Raji (cell line): ENCODE measurements at regions not wholly inside any gene's neighbourhood (a gene's known extent, or its start where the extent isn't known, plus 50 kb on each side); places are given as distances from the start of the nearest gene placed in this dataset.

ENCODE experiments used
- POLR2A ChIP-seq: IDR thresholded peaks from 2 replicates; pipeline ENCODE4 v1.6.1; 2011; ENCODE audit warnings: low read depth, low read length, control low read depth; ENCODE audit not compliant: insufficient read depth

DNA sequence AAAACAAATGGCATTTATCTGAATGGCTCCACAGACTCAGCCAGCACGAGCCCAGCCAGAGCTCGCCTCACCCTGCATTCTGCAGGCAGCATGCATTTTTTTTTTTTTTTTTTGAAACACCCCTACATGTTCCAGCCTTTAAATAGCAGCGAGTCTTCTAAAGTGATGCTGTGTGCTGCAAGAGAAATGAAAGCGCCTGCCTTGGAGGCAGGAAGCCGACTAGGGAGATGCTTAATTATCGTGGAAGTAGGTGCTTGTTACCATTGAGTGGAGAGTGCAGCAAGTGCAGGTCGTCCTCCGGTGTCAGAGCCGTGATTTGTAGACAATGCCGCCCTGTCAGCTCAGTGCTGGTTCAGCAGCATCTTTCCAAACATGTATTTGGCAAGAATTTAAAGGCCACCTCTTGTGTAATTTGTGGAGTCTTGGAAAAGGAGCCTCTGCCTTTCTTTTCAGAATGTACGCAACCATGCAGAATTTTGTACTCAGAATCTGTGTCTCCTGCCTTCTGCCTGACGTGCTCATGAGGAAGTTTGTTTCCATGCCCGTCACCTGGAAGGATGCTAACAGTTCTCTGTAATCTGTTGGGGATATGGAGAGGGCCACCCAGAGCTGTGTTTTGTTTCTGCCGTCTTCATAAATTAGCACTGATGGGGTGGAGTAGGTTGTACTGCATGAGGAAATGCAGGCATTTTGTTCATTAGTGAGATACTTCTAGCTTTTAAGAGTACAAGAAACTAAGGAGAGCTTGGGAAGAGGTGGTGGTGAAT is 345.9 kb upstream of the RGS6 start:
- no peak for TF ChIP-seq POLR2A

DNA sequence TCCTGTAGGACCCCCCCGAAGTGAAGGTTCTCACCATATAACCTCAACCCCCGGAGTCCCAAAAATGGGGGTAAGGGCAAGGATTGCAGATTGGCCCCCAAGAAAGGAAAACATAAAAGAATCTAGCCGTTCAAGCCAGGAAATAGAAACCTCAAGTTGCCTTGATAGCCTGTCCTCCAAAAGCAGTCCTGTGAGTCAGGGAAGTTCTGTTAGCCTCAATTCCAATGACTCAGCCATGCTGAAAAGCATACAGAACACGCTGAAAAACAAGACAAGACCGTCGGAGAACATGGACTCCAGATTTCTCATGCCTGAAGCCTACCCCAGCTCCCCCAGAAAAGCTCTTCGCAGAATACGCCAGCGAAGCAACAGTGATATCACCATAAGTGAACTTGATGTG is 344.2 kb upstream of the RGS6 start:
- no peak for TF ChIP-seq POLR2A

DNA sequence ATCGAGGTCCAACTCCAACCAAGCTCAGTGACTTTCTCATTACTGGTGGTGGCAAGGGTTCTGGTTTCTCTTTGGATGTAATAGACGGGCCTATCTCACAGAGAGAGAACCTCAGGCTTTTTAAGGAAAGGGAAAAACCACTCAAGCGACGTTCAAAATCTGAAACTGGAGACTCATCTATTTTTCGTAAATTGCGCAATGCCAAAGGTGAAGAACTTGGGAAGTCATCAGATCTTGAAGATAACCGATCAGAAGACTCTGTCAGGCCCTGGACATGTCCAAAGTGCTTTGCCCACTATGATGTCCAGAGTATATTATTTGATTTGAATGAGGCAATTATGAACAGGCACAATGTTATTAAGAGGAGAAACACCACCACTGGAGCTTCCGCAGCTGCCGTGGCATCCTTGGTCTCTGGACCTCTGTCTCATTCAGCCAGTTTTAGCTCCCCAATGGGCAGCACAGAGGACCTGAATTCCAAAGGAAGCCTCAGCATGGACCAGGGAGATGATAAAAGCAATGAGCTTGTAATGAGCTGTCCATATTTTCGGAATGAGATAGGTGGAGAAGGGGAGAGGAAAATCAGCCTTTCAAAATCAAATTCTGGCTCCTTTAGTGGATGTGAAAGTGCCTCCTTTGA is 343.5 kb upstream of the RGS6 start:
- no peak for TF ChIP-seq POLR2A

DNA sequence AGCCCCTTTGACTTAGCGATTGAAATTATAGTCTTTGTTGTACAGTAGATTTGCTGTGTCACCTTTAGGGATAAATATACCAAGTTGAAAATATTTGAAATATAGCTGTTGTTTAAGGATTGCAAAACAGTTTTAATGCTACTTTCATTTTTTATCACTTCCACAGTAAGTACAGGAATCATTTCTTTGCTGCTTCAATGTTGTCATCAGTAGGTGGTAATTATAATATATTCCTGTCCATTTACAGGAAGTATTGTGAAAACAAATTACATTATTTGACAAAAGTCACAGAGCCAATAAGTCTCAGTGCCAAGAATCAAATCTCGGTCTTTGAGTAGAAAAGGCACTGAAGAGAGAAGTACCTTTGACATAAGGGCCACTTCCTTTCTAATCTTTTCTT is 342.6 kb upstream of the RGS6 start:
- no peak for TF ChIP-seq POLR2A

DNA sequence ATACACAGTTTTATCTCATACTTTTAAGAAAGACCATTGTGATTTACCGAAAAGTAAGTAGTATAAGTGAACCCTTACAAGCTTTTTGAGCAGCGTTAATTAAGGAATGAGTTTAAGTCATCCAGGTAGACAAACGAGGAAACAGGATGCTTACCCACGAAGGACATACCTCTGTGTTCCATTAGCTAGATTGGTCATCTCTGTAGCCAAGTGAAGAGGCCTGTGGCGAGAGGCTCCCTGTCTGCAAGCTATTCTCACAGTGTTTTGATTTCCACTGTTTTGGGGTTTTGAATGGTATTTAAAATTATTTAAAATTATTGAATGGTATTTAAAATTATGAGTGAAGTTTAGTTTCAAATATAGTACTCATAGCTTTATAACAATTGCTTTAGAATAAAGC is 342.1 kb upstream of the RGS6 start:
- no peak for TF ChIP-seq POLR2A

DNA sequence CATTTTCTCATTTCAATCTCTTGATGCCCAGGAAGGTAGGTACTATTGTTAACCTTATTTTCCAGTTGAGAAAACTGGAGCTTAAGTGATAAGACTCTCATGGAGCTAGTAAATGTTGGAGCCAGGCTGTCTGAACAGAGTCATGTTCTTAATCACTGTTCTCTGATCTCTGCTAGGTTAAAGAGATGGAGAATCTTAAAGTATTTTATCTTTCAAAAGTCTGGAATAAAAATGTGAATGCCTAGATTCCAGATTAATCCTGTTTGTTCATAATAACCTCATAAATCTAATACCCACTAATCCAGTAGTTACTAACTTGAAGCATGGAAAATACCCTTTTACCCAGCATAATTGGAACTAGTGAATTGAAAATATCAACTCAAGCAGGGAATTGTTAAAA is 341.0 kb upstream of the RGS6 start:
- TF ChIP-seq POLR2A: no peak

DNA sequence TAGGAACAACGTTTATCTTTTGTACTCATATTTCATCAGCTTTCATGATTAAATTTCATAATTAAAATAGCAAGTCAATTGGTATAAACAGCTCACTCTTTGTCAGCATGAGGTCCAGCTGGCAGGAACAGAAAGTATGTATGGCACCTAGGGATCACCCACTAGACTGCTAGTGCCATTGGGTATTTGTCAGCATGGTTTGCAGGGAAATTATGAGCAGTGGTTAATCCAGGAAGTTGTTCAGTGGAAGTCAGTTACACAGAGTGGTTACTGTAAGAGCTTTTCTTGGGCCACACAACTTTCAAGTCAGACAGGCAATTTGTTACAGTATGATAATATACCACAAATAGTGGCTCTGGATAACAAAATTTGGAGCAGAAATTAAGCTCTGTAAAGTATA is 340.3 kb upstream of the RGS6 start:
- no peak for TF ChIP-seq POLR2A

DNA sequence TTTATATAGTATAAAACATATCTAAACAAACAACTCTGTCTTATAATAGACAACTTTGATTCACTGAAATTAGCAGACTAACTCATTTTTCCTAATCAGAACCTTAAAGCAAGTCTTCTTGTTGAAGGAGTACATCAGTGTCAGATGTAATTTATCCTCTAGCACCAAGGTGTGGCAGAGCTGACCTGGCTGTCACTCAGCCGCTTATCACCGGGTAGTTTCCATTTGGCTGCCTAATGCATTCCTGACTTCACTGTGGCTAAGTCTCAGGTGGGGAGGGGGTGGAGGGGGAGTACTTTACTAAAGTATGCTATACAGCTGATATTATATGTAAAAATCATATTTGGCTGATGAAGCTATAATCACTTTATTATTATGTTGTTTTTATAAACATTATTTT is 339.9 kb upstream of the RGS6 start:
- no peak for TF ChIP-seq POLR2A

DNA sequence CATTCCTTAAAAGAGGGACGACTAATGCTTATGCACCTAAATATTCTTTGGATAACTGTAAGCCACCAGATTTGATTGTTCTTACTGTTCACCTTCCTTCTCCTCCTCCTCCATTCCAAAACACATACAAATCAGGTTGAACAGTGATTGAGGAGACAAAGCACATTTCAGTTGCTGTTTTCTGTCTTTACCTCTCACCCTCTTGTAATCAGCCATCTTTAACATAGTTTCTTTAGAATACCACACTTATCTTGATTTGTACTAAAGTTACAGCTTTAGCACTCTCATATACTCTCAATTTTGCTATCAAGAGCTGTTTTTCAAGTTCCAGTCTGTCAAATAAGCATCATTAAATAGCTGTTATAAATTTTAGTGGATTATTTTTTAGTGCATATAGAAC is 338.3 kb upstream of the RGS6 start:
- TF ChIP-seq POLR2A: no peak

DNA sequence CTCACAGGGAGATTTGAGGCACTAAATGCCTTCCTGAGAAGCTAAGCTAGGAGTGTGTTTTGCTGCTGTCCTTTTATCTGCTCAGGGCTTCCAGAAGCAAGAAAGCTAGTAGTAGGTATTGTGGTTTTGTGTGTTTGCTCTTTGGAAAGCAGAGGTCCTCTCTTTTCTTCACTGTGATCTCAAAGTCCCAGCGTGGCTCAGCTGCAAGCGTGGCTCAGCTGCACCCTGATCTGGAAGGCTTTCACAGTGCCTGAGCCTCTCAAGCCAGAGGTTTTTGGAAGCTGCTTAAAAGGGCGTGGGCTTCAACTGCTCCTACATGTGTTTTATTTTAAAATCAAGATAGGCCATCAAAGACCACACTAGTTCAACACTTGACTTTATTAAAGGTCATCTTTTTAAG is 337.4 kb upstream of the RGS6 start:
- TF ChIP-seq POLR2A: no peak

DNA sequence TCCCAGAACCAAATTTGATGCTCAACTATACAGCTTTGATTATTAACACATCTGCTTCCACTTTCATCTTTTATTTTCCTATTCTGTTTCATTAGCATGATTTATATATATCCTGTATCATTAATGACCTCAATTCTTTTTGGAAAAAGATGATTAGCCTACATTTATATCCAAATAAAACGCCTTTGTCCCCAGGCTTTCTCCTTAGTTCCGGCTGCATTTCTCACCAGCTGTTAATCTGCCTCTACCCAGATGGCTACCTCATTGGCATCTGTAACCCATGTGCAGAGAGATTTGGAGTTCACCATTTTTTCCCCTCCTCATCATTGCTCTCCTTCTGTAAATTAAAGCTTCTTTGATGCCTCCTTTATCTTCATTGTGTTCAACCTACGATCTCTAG is 336.8 kb upstream of the RGS6 start:
- TF ChIP-seq POLR2A: no peak

DNA sequence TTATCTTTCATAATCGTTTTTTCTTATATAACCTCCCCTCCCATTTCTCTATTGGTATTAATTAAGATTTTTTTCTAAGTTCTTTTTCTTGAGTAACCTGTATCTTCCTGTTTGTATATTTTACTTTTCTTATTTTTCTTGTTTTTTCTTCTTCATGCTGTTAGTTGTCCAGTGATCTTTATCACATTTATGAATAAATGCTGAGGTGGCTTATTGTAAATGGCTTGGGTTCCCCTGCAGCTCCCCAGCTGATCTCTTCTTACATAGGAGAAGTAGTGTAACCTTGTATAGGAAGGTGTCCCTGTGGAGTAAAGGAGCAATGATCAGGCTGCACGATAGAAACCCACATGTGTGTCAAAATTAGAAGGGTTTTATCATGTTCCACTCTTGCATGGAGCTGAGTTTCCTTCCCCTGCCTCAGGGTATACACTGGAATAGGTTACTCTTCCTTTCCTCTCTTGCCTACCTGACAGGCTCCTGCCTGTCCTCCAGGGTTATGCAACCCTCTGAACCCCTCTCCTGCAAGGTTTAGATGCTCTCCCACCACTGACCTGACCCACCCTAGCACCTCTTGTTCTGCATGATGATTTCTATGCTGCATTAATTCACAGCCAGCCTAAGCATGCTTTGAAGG is 334.8 kb upstream of the RGS6 start:
- TF ChIP-seq POLR2A: no peak

DNA sequence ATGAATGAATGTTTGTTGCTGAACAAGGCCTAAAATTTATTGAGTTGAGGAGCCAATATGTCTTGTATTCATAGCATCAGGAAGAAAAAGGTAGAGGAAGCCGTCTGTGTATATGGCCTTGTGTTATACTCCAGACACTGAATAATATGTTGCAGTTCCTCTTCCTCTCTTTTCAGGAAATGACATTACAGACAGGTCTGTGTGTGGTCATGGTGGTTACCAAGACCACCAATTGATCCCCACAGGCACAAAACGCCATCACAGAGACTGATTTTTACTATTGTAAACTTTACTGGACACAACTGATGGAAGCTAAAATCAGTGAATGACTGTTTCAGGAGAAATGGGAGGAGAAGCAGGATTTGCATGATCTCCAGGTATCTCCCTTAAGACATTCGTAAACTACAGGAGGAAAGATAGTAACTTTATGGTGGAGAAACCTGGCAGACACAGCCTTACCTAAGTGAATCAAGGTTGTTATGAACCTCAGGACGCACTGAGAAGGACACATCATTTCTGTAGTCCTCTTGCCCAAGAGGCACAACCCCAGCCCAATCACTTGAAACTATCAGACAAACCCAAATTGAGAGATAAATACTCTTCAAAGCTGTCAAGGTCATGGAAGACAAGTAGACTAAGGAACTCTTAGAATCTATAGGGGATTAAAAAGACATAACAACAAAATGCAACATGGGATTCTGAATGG is 334.1 kb upstream of the RGS6 start:
- peak; percentile 35; the same call in 1 of the 2 replicates for TF ChIP-seq POLR2A

DNA sequence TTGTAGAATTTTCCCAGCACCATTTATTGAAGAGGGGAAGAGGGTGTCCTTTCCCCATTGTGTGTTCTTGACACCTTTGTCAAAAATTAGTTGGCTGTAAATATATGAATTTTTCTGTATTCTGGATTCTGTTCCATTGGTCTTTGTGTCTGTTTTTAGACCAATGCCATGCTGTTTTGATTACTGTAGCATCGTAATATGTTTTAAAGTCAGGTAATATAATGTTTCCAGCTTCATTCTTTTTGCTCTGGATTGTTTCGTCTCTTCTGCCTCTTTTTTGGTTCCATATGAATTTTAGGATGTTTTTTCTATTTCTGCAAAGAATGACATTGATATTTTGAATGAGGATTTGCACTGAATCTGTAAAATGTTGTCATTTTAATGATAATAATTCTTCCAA is 331.9 kb upstream of the RGS6 start:
- no peak for TF ChIP-seq POLR2A

DNA sequence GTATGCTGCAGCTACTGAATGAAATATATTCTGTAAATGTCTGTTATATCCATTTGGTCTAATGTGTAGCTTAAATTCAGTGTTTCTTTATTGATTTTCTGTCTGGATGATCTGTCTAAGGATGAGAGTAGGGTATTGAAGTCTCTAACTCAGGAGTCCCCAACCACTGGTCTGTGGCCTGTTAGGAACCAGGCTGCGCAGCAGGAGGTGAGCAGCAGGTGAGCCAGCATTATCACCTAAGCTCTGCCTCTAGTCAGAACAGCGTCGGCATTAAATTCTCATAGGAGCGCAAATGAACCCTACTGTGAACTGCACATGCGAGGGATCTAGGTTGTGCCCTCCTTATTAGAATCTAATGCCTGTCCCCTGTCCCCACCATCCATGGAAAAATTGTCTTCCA is 329.7 kb upstream of the RGS6 start:
- no peak for TF ChIP-seq POLR2A

DNA sequence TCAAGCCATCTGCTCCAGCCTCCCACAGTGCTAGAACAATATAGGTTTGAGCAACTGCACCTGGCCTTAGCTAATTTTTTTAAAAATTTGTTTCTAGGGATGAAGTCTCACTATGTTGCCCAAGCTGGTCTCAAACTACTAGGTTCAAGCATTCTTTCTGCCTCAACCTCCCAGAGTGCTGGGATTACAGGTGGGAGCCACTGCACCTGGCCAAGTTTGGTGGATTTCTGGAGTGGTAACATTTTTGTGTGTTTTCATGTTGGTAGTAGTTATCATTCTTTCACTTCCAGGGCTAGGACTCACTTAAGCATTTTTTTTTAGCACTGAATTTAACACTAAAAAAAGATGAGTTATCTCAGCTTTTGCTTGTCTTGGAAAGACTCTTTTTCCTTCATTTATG is 328.0 kb upstream of the RGS6 start:
- no peak for TF ChIP-seq POLR2A
